ENCODE measurements at regions not wholly inside any gene's neighbourhood (a gene's known extent, or its start where the extent isn't known, plus 50 kb on each side); places are given as distances from the start of the nearest gene placed in this dataset.

- Histone ChIP-seq H3K27ac (no peak overlapping the region), H3K4me1 (peaks cover 0 to 8% (median 0%) of the 10 kb centered on the region in 6 donors), H3K27me3 (replicated peaks in 1 of 7) (peaks cover 0 to 13% (median 0%) of the 10 kb centered on the region in 7 donors), H3K36me3 (no peaks in the 10 kb centered on the region), H3K9me3 (peaks cover 0 to 6% (median 2%) of the 10 kb centered on the region in 8 donors), H3K4me3 (no peak overlapping the region)
- TF ChIP-seq POLR2A (IDR thresholded peaks at IDR 0.05) (no peak), POLR2AphosphoS5 (IDR thresholded peaks at IDR 0.05) (no peak), CTCF (IDR thresholded peaks at IDR 0.05 in 8 of 11, conservative IDR thresholded peaks at IDR 0.05 in 3 of 11) (no peak)
- no peak for DNase-seq
- intact Hi-C loops (cut with DNase I; ENCODE audit: low total_unique reads), result no loop called here
- 60 to 88% (median 77%) methylated on average over 1 of the region's 1 CpG for WGBS, 5 donors
Measured at GRCh38 chr1:212531796-212532195, 76.8 kb upstream of the ATF3 start.

GRCh38 chr1:212532469-212533147 is 76.0 kb upstream of the ATF3 start:
- DNase-seq, result no peak
- no peak overlapping the region for H3K4me3 ChIP-seq
- WGBS, 5 donors, result 62 to 76% (median 76%) methylated on average over 6 of the region's 6 CpGs
- peaks cover 0 to 8% (median 0%) of the 10 kb centered on the region in 6 donors for H3K4me1 ChIP-seq
- peaks cover 0 to 14% (median 9%) of the 10 kb centered on the region in 8 donors for H3K9me3 ChIP-seq
- peaks cover 0 to 13% (median 0%) of the 10 kb centered on the region in 7 donors for H3K27me3 ChIP-seq (replicated peaks in 1 of 7)
- intact Hi-C loops (cut with DNase I; ENCODE audit: low total_unique reads), result no loop called here
- H3K36me3 ChIP-seq, result no peaks in the 10 kb centered on the region
- H3K27ac ChIP-seq, result no peak overlapping the region
- TF ChIP-seq CTCF (IDR thresholded peaks at IDR 0.05 in 8 of 11, conservative IDR thresholded peaks at IDR 0.05 in 3 of 11) (no peak), POLR2A (IDR thresholded peaks at IDR 0.05) (no peak), POLR2AphosphoS5 (IDR thresholded peaks at IDR 0.05) (no peak)

- WGBS, 5 donors, result 83 to 95% (median 88%) methylated on average over 3 of the region's 3 CpGs
- Histone ChIP-seq H3K9me3 (peaks cover 0 to 19% (median 13%) of the 10 kb centered on the region in 8 donors), H3K36me3 (no peaks in the 10 kb centered on the region), H3K27ac (no peak overlapping the region), H3K4me3 (no peak overlapping the region), H3K4me1 (peaks cover 0 to 8% (median 0%) of the 10 kb centered on the region in 6 donors), H3K27me3 (replicated peaks in 1 of 7) (peaks cover 0 to 13% (median 0%) of the 10 kb centered on the region in 7 donors)
- TF ChIP-seq POLR2A (IDR thresholded peaks at IDR 0.05) (no peak), POLR2AphosphoS5 (IDR thresholded peaks at IDR 0.05) (no peak), CTCF (IDR thresholded peaks at IDR 0.05 in 8 of 11, conservative IDR thresholded peaks at IDR 0.05 in 3 of 11) (no peak)
- intact Hi-C loops (cut with DNase I; ENCODE audit: low total_unique reads), result no loop called here
- no peak for DNase-seq
Measured at GRCh38 chr1:212533148-212533517, 75.4 kb upstream of the ATF3 start.

- Histone ChIP-seq H3K9me3 (peaks cover 0 to 21% (median 13%) of the 10 kb centered on the region in 8 donors), H3K27me3 (replicated peaks in 1 of 7) (peaks cover 0 to 4% (median 0%) of the 10 kb centered on the region in 7 donors), H3K36me3 (no peaks in the 10 kb centered on the region), H3K4me3 (no peak overlapping the region), H3K4me1 (peaks cover 0 to 8% (median 0%) of the 10 kb centered on the region in 6 donors), H3K27ac (no peak overlapping the region)
- WGBS, 5 donors, result 90 to 97% (median 94%) methylated on average over 6 of the region's 6 CpGs
- intact Hi-C loops (cut with DNase I; ENCODE audit: low total_unique reads), result no loop called here
- DNase-seq, result no peak
- TF ChIP-seq CTCF (IDR thresholded peaks at IDR 0.05 in 8 of 11, conservative IDR thresholded peaks at IDR 0.05 in 3 of 11) (no peak), POLR2AphosphoS5 (IDR thresholded peaks at IDR 0.05) (no peak), POLR2A (IDR thresholded peaks at IDR 0.05) (no peak)
Measured at GRCh38 chr1:212536586-212536985, 72.0 kb upstream of the ATF3 start.
